Suppressor macrophage treated with lipopolysaccharide for 4 hours (primary cell): ENCODE measurements at regions not wholly inside any gene's neighbourhood (a gene's known extent, or its start where the extent isn't known, plus 50 kb on each side); places are given as distances from the start of the nearest gene placed in this dataset.

Experiments used
- DNase-seq: peaks from one replicate; pipeline ENCODE4 v3.0.0-alpha.2; 2020

DNA sequence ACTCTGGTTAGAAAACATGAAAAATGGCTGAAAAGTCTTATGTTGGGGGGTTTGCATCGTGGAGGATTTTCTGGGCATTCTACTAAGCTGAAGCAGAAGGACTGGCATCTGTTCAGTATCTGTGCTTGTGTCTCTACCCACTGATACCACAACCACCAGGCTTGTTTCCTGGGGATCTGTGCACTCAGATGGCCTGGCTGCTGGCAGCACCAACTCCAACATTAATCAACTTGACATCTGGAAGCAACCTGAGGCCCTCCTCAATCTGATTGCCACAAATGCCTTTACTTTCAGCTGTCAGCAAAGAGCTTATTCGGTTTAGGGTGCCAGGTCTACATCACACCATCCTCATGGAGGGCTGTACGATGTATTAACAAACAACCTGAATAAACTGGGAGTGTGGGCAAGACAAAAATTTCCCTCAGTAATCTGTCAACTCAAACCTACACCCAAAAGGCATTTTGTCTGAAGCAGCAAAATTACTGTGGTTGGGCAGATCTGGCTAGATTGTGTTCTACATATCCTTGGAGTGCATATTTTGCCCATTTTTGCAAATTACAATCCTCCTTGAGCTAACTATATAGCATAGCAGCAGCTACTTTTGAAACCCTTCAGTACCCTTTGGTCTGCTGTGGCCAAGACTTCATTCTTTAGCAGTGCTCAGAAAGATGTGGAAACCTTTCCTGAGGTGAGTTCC is 74.6 kb downstream of the FOXD1 start:
- DNase-seq, result no peak

DNA sequence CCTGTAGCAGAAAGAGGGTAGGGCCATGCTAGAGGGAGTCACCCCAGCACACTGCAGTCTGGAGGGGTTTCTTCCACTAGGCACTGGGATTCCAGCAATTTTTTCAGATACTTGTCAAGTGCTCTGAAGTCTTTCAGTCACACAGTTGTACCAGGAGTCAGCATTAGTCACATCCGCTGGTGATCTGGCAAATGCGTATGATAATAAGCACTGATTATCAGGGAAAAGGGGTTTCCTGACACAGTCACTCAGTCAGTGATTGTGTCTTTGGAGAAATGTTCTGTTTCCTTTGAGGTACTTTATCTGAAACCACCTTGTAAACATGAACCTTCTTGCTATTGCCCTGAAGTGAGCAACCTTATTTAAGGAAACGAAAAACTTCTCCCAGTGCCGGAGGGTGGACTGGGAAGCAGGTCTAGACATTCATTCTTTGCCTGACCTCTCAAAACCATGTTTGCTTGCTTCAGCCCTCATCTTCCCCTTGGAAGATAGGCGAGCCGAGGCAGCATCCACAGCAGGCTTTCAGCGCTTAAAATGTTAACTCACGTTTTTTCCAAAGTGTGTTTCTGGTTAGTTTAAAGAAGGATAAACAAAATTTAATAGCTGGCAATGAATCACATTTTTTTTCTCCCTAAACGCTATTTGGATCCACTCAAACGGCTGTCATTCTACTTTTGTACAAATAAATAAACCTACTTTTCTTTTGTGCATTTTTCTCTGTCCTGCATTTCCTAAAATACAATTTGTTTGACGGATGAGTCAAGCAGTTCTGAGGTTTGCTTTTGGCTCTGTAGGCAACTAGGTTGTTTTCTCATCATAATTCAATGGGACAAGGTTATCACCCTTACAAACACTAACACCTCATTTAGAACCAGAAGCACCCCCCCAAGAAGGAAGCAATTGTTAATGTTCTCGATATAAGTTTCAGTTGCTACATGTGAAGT is 77.7 kb downstream of the FOXD1 start:
- DNase-seq, result no peak

DNA sequence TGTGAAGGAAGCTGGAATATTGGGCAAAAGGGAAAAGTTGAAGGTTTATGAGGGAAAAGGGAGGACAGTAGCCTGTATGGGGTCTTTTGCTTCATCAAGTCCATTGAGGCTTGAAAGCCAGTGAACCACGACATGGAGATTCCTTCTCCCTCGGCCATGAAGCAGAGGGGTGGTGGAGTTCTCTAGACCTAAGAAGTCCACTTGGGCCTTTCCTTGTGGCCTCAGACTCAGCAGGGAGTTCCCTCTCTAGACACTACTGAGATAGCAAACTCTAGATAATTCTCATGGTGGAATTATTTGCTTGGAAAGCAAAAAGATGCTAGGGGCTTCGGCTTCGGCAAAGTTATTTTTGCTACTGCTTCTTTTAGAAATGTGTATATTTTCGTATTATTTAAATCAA is 78.5 kb downstream of the FOXD1 start:
- no peak for DNase-seq

DNA sequence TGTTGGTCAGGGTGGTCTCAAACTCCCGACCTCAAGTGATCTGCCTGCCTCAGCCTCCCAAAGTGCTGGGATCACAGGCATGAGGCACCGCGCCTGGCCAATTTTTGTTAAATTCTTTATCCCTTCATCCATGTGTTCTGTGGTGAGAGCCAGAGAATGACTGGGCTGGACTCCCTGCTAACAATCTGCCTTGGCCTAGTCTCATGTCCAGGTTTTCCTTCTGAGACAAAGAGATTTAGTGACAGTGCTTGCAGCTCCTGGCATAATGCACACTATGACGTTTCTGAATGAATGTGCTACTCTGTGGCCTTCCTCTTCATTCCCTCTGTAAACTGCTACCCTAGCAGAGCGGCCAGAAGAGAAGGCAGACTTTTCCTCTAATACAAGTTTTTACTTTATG is 79.3 kb downstream of the FOXD1 start:
- no peak for DNase-seq

DNA sequence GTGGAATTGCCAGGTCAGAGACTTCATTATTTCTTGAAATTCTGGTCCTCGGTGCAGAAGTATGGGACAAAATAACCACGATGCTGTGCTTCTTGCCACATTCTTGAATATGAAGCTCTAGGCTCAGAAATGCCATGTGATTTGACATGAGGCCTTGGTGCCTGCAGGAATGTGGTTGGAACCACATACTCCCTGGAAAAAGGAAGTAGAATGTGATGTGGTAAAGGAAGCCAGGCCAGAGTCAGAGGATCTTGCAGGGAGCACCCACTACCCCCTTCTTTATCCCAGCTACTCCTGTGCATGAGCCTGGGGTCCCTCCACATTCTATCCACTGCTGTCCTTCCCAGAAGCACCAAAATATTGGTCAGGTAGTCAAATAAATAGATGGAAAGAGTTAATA is 80.9 kb downstream of the FOXD1 start:
- DNase-seq, result no peak

DNA sequence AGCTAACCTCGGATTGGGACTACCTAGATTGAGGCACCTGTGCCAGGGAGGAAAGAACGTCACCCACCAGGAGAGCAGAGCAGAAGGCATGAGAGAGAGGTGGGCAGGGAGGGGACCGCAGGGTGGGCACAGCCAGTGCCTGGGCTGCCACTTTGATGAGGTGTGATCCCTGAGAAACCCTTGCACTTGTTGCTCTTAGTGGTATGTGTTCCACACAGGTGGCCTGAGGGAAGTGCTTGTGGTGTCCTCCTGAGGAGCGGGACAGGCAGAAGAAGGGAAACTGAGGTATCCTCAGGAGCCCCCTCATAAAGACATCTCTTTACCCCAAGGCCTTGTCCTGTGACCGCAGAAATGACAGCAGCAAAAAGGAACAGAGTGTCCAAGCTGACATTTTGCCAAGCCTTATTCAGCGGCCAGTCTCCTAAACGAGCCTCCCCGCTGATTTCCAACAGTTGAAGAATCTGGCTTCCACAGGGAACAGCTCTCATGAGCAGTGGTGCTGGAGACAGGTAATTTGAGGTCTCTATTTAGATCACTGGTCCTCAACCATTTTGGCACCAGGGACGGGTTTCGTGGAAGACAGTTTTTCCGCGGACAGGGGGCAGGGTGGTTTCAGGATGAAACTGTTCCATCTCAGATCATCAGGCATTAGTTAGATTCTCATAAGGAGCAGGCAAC is 82.4 kb downstream of the FOXD1 start:
- DNase-seq, result no peak

DNA sequence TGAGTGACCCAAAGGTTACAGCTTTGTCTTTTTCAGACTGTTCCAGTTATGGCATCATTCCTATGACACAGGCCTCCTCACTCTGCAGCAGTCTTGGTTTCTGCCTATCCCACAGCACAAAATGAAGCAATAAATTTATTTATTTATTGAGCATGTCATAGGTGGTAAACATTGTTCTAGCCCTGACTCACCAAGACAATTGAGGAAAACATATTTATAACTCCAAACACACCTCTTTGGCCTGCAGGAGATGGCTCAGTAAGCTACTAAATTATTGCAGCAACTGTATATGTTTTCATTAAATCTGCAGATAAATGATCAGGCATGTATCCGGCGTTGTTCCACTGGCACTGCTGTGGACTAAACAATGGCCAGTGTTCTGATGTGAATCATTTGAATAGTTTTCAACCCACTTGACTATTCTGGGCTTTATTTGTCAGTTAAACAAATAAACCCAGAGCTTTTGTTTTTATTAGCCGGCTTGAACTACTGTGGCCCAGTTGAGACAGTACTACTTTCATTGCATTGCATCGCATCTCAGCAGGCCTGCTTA is 83.2 kb downstream of the FOXD1 start:
- DNase-seq, result no peak

DNA sequence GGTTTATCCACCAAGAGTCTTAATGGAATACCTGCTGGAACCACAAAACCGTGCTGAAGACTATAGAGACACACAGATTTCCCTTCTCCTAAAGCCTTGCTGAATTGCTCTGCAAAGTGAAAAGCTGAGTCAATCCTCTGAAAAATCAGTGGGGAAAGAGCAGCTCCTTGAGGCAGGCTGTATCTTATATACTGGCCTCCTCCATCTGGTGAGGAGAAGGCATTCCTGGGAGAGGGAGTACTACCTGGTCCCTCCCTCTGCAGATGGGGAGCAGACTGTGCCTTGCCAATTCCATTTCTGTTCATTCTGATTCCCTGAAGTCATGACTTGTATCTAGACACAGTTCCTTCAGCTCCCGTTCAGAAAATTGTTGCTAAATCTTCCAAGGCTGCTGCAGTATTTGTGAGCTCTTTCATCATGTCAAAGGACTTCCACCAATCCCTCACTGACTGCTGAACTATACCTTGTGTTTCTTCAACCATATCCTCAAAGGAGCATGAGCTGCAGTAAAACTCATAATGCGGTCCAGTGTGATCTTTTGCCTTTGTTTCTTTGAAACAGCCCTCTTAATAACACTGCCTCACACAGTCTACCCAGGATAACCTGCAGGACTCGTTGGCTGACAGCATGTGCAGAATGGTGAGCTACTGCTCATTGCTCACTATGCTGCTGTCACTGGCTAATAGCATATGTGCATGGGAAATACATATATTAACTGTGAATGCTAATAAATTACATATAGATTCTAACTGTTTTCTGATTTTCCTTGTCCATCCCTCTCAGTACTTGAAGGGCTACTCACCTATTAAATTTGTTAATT is 84.5 kb downstream of the FOXD1 start:
- no peak for DNase-seq

DNA sequence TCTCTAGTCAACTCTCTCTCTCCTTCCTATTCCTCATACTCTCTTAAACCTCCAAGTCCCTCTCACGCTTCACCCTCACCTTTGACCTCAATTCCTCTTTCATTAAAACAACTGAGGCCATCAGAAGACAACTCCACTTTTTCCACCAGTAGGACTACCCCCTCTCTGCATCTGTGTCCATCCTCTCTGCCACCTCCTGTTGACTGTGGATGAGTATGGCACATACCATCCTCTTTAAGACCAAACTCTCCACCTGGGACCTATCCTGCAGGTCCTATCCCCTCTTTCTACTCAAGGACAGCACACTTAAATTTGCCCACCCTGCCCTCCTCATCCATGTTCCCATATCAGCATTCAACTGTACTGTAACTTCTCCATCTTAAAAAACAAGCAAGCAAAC is 89.2 kb downstream of the FOXD1 start:
- no peak for DNase-seq

DNA sequence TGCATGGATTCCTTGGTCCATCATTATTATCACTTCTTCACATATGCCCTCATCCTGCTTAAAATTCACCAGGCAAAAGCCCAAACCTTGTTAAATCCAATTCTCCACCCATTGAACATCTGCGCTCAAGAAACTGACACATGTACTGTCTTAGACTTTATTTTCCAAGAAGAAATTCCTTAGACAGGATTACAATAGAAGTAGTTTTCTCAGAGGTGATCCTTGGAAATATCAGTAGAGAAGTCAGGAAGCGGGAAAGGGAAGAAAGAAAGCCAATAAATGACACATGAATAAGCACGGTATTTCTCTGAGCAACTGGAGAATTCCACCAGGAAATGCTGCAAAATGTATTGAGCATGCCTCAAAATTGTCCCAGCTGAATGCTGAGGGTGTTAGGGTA is 90.2 kb downstream of the FOXD1 start:
- no peak for DNase-seq

DNA sequence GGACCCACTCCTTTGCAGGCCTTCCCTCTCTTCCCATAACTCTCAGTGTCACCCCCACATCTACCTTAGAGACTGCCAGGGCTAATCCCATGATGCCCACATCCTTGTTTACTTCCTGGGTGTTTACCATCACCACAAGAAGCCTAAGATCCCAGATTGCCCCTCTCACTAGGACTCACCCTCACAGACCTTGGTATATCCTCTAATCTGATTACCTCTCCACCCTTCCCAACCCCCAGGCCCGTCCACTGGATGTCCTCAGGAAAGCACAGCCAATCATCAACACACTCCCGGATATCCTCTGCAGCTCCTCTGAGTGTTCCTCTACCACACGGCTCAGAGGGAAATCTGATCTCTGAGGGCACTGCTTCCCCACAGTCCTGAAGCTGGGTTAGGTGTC is 91.0 kb downstream of the FOXD1 start:
- DNase-seq, result no peak

DNA sequence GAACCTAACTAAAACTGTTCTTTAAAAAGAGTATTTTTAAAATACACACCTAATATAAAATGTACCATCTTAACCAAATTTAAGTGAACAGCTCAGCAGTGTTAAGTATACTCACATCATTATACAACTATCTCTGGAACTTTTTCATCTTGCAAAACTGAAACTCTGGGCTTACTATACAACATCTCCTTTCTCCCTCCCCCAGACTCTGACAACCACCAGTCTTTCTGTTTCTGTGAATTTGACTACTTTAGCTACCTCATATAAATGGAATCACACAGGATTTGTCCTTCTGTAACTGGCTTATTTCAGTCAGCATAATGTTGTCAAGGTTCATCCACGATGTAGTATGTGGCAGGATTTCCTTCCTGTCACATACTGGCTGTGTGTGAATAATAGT is 93.5 kb downstream of the FOXD1 start:
- no peak for DNase-seq

DNA sequence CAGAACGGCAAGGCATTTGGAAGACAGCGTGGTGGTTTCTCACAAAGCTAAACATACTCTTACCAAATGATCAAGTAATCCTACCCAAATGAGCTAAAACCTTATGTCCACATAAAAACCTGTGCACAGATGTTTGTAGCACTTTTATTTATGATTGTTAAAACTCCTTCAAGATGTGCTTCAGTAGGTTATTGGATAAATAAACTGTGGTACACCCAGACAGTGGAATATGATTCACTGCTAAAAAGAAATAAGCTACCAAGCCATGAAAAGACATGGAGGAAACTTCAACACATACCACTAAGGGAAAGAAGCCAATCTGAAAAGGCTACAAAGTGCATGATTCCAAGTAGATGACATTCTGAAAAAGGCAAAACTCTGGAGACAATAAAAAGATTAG is 94.2 kb downstream of the FOXD1 start:
- no peak for DNase-seq

DNA sequence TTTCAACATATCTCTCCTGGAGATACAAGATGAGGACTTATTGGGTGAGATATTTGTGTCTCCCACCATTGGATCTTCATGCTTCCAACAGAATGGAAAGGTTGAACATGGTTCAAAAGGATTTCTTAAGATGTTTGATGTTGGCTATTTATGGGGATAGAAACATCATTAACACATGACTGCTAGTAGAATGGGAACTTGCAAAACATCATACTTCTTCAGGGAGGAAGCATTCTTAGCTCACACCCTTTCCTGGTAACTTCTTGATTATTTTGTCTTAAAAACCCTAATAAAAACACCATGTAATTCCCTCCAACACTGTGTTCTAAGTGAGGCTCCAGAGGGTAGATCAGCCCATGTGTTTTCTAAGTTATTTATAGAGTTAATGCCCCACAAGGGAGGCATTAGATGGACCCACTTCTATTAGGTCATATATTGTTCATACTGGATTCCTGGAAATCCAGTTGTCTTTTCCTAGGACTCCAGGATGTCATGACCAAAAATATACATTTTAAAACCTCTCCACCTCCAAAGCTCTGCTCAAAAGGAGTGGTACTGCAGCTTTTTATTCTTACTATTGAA is 95.8 kb downstream of the FOXD1 start:
- peak; percentile 17 for DNase-seq

DNA sequence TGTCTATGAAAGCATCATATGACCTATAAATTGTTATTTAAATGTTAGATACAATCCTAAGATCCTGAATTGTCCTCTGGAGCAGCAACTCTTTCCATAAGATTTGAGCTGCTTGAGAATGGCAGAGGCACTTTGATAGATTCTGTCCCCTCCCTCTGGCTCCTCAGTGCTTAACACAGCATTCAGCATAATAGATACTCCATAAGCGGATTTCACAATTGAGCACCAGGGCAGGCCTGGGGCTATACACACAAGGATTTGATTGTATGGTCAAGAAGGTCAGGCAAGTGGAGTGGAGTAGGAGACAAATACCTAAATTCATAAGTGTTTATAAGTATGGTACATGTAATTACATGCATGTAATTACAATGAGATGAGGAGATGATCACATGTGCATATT is 96.3 kb downstream of the FOXD1 start:
- no peak for DNase-seq

DNA sequence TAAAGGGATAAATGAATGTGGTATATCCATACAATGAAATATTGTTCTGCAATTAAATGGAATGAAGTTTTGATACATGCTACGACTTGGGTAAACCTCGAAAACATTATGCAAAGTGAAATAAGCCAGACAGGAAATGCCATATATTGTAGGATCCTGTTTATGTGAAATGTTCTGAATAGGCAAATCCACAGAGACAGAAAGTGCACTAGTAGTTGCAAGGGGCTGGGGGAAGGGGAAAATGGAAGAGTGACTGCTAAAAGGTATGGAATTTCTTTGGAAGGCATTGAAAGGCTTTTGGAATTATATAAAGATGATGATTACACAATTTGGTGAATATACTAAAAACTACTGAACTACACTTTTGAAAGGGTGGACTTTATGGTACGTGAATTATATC is 97.0 kb downstream of the FOXD1 start:
- no peak for DNase-seq

DNA sequence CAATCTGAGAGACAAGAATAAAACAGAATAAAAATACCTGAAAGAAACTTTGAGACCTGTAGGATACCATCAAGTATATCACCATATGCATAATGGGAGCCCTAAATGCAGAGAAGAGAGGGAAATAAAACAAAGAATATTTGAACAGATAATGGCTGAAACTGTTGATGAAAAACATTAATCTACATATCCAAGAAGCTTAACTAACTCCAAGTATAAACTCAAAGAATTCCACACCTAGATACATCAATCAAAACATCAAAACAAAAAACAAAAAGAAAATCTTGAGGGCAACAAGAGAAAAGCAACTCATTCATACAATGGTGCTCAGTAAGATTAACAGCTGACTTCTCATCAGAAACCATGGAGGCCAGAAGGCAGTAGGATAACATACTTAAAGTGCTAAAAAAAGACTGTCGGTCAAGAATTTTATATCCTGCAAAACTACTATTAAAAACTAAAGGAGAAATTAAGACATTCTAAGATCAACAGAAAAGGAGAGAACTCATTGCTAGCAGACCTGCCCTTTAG is 101.6 kb downstream of the FOXD1 start:
- no peak for DNase-seq

DNA sequence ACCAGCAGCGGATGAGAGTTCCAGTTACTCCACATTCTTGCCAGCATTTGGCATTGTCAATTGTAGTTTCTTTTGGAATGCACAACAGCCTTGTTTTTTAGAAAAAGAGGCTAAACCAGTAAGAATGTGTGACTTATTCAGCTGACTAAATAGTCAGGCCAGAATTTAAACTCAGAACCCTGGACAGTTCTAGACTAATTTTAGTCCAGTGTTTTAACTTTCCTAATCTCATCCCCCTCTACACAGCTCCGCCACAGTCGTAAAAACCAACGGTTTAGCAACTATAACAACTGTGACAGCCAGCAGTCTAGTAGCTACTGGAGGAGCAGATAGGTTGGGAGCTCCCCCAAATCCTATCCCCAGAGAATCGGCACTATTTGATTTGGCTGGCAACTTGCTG is 103.7 kb downstream of the FOXD1 start:
- no peak for DNase-seq

DNA sequence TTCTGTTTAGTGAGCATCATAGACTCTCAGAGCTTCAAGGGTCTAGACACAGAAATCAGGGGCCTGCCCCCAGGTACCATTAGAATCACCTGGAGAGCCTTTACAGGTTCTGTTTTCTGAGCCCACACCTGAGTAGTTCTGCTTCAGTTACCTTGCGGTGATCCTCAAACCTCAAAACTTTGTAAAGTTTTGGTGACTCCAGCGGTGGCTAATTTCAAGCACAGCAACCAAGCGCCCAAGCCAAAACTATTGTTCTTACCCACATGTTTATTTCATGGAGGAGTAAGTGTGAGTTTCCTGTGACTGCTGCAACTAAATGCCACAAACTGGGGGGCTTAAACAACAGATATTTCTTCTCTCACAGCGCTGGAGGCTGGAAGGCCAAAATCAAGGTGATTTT is 108.9 kb downstream of the FOXD1 start:
- no peak for DNase-seq

DNA sequence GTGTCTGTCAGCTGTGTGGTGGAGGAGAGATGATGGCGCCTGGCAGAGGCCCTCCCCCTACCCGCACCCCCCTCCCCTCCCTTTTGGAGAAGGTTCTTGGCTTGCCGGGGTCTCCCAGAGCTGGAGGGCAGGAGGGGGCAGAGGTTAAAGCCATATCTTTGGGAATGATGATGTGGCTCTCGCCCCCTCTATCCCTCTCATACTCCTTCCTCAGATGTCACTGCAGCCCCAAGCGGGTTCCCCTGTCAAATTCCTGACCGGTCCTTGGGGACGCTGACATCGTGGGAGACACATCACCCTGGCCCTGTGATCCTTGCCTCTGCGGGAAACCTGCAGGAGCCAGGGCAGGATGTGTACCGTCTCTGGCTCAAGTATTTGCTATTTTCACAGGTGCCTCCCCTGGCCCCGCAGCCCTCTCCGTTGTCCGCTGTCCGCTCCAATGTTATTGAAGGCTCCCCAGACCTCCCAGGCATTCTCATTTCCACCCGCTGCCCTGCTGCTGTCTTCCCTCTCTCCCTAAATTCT is 109.5 kb downstream of the FOXD1 start:
- DNase-seq, result no peak

DNA sequence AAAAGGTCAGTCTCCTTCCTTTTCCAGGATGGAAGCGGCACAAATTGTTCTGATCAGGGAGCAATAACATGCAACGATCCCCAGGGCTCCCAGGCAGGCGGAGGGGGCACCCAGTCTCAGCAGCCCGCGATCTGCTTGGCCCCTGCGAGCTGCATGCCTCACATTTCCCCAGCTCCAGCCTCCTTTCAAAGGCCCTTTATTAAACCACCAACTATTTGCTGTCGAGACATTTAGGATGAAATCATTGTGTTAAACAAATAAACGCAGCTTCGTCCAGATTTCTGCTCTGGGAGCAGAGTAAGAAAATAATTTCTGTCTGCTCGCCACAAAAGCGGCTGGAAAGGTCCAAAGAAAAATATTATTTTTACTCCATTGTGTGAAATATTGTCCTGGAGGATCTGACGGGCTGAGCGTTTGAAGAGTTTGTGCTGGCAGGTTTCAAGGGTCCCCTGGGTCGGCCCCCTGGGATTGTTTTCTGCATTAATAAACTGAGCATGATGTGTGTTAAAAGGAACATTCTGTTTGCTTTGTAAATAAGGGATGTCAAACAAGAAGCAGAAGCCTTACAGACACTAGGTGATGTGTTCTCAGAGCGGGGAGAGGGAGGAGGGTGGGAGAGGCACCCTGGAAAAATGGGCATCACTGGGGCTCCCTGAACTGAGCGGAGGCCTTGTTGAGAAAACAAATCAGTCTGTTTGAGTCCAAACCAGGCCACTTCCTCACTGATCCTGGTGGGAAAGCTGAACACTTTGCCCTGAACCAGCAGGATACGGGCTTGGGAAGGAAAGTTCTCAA is 110.1 kb downstream of the FOXD1 start:
- no peak for DNase-seq
